HG03039 (cell line): ENCODE measurements at regions not wholly inside any gene's neighbourhood (a gene's known extent, or its start where the extent isn't known, plus 50 kb on each side); places are given as distances from the start of the nearest gene placed in this dataset.

Experiments
- ATAC-seq: cut with Tn5 transposase; IDR thresholded peaks from one replicate; pipeline ENCODE4 v1.9.1; 2021; ENCODE audit warnings: mild to moderate bottlenecking, moderate library complexity; ENCODE audit not compliant: unreplicated experiment

GRCh38 chr6:102402635-102403329 is 1009.3 kb downstream of the GRIK2 start:
- ATAC-seq = no peak

DNA sequence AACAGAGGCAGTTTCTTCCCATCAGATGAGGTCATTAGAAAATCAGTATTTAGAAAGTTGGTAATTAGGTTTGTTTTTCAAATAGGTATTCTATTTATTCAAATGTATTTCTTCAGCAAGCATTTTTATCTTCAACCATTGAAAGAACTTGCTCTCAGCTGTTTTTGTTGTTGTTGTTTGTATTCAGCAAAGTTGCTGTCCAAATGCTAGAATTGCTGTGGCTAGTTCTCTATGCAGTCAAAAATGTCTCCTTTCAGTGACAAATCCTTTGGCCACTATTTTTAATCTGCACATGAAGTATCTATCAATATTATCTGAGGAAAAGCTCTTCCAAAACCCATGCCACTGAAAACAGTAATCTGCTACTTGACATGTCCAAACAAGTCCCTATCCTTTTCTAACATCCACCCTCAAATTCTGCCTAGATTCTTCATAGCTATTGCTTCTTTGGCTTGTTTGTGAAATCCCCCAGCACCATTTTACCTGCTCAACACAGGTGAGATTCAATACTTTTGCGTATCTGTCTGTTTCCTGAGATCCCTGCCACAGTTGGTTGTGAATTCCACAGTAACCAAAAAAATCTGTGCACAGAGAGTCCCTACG is 1005.4 kb downstream of the GRIK2 start:
- no peak for ATAC-seq

DNA sequence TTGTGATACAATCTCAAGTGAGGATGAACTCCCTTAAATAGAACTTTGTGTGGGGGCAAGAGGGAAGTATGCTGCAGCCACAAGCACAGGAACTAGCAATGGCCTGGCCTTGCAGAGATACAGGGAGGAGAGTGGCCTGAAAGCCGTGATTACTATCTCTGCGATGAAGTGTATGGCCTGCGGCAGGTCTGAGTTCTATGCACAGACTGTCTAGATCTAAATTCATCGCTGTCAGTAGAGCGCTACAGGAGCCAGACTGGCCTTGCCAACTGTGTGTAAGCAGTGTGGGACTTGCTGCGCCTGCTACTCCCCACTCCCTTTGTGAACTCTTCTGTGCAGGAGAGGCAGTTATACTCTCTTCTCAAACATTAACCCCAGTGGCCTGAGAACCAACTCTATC is 997.0 kb downstream of the GRIK2 start:
- no peak for ATAC-seq

DNA sequence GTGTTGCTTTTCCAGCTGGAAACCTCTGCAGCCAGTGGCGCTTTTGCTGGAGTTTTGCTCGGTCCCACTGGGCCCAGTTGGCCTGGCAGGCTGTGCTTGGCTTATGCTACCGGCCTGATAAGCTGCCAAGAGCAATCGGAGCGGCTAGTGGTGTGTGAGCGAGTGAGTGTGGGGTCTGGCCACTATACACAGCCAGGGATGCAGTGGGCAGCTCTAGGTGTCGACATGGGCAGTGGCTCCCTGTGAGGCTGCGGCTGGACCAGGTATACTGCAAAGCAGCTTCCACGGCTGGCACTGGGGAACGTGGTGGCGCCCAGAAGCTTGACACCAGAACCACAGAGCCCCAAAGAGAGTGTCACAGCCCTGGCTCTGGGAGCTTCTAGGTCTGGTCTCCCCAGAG is 996.5 kb downstream of the GRIK2 start:
- no peak for ATAC-seq

DNA sequence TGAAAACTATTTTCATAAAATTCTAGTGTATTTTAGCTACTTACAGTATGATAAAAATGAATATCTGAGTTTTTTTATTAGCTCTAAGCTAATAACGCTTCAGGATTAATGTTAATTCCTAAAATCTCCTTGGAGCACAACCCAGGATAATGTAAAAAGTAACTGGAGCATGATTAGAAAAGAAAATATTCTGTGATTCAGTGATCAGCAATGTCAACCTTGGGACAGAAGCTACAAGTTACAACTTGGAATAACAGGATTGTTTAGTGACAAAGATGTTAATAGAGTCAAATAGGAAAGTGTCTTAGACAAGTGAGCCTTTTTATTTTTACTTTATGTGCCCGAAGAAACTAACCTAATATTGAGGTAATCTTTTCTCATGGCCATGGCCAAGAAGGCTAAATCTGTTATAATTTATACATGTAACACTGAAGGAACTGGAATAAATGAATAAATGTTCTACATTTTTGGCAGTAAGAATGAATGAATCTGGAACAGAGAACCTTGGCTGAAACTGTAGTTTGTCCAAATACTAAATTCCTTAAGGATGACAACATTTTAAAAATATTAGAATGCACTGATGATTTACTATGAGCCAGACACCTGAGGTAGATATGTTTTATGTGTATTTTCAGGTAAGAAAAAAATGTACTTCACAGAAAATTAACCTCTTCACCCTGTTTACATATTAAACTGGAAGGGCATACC is 994.0 kb downstream of the GRIK2 start:
- ATAC-seq = no peak

- ATAC-seq = no peak
These were observed 987.7 kb downstream of the GRIK2 start for GRCh38 chr6:102381203-102381602.

GRCh38 chr6:102356170-102356569 is 962.7 kb downstream of the GRIK2 start:
- no peak for ATAC-seq

DNA sequence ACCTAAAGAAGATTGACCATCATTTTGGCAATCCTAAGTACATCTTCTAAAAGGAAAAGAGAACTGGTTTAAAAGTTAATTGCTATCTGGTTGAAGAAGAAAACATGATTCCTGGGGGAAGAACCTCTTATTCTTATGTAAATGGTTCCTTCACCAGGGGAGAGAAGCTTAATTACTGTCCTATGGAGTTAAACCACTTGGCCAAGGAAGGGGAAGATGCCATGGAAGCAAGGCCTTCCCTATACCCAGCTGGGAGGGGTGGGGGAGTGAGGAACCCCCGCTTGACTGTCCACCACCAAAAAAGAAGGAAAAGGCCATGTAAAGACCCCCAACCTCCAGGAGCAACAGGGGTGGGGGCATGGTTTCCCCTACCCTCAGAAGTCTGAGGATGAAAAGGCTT is 962.1 kb downstream of the GRIK2 start:
- no peak for ATAC-seq

GRCh38 chr6:102352552-102352951 is 959.0 kb downstream of the GRIK2 start:
- no peak for ATAC-seq

GRCh38 chr6:102344769-102345168 is 951.3 kb downstream of the GRIK2 start:
- ATAC-seq = no peak

DNA sequence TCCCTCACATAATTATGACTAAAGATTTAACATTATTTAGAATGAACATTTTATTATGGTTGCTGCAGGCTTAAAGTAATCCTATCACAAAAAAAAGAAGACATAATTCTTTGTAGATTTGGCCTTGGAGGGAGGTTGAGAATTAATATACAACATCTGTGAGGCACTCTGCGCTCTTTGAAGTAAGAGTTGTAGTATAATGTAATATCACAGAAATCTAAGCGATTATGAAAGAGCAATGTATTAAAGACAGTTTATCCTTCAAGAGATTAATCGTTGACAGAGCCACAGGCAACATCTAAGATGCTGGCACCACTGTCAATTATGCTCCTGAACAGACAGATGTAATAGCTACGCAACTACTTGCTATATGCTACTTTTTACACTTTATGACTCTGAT is 946.8 kb downstream of the GRIK2 start:
- ATAC-seq = no peak

DNA sequence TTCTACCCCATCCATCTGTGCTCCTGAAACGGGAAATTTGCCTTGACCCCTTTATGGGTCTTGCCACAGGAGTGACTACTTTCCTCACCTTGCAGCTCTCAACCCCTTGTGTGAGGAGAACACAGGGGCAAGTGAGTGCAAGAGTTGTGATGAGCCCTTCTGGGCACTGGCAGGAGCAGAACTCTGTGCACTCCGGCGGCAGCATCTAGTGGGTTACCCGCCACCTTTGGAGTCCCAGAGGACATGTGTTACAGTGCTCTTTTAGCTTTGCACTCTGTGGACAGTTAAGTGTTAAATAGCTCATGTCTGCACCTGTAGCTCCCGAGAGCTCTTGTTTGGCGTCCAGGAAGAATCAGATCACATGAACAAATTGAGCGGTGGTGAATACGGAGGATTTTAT is 940.2 kb downstream of the GRIK2 start:
- no peak for ATAC-seq

DNA sequence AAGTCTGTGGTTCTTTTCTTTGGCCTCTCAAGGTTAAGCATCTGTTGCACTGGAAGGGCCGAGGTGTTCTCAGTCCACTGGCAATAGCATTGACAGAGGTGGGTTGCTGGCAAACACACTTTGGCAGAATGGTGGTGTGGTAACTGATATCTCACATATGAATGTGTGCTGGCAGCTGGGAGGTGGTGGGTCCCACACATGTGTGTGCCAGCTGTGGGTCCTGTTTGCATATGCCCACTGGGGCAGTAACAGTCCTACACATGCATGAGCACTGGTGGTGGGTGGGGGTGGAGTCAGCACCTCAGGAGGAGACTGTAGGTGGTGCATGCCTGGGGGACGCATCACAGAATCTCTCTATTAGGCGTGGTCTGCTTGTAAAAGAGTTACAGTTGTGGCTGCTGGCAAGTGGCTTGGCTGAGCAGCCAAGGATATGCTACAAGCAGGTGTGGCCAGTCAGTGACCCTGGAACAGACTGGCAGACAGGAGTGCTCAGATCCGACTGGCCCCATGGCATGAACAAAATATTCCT is 934.3 kb downstream of the GRIK2 start:
- ATAC-seq = no peak

GRCh38 chr6:102313699-102314098 is 920.2 kb downstream of the GRIK2 start:
- ATAC-seq = no peak

DNA sequence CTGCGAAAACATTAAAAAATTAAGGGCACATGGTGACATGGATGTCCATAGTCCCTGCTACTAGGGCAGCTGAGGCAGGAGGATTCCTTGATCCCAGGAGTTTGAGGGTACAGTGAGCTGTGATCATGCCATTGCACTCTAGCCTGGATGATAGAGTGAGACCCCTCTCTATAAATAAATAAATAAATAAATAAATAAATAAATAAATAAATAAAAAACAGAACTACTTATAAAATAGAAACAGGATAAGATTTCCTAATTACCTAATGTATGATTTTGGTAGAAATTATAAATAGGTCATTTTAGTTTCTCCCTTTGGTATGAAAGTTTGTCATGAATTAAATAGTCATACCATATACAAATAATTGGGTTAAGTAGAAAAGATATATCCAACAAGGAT is 916.2 kb downstream of the GRIK2 start:
- ATAC-seq = no peak

GRCh38 chr6:102300350-102300749 is 906.8 kb downstream of the GRIK2 start:
- no peak for ATAC-seq

DNA sequence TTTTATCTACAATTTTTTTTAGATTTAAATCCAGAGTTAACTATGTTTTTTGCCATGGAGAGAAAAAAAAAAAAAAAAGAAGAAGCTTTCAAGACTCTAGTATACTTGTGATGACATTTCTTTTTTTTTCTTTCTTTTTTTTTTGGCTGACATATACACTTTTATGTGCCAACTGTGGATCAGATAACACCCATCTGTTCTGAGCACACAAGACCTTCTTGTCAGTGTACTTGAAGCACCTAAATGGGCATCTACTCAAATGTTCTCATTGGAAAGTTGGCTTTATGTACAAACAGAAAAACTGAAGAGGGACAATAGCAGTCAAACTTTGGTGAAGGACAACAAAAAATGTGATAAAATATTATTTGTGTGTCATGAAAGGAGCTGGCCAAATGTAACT is 904.5 kb downstream of the GRIK2 start:
- ATAC-seq = no peak
